ENCODE measurements at regions not wholly inside any gene's neighbourhood (a gene's known extent, or its start where the extent isn't known, plus 50 kb on each side); places are given as distances from the start of the nearest gene placed in this dataset.

- TF ChIP-seq, protein P1, sequence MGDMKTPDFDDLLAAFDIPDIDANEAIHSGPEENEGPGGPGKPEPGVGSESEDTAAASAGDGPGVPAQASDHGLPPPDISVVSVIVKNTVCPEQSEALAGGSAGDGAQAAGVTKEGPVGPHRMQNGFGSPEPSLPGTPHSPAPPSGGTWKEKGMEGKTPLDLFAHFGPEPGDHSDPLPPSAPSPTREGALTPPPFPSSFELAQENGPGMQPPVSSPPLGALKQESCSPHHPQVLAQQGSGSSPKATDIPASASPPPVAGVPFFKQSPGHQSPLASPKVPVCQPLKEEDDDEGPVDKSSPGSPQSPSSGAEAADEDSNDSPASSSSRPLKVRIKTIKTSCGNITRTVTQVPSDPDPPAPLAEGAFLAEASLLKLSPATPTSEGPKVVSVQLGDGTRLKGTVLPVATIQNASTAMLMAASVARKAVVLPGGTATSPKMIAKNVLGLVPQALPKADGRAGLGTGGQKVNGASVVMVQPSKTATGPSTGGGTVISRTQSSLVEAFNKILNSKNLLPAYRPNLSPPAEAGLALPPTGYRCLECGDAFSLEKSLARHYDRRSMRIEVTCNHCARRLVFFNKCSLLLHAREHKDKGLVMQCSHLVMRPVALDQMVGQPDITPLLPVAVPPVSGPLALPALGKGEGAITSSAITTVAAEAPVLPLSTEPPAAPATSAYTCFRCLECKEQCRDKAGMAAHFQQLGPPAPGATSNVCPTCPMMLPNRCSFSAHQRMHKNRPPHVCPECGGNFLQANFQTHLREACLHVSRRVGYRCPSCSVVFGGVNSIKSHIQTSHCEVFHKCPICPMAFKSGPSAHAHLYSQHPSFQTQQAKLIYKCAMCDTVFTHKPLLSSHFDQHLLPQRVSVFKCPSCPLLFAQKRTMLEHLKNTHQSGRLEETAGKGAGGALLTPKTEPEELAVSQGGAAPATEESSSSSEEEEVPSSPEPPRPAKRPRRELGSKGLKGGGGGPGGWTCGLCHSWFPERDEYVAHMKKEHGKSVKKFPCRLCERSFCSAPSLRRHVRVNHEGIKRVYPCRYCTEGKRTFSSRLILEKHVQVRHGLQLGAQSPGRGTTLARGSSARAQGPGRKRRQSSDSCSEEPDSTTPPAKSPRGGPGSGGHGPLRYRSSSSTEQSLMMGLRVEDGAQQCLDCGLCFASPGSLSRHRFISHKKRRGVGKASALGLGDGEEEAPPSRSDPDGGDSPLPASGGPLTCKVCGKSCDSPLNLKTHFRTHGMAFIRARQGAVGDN (IDR thresholded peaks at IDR 0.05): no peak
- TF ChIP-seq PBX3 (IDR thresholded peaks at IDR 0.05; ENCODE audit: insufficient replicate concordance, low read depth, low read length) (no peak), GATAD2B (conservative IDR thresholded peaks at IDR 0.05; ENCODE audit: low read depth) (no peak), RBBP5 (conservative IDR thresholded peaks at IDR 0.05) (no peak)
- TF ChIP-seq, protein P2, sequence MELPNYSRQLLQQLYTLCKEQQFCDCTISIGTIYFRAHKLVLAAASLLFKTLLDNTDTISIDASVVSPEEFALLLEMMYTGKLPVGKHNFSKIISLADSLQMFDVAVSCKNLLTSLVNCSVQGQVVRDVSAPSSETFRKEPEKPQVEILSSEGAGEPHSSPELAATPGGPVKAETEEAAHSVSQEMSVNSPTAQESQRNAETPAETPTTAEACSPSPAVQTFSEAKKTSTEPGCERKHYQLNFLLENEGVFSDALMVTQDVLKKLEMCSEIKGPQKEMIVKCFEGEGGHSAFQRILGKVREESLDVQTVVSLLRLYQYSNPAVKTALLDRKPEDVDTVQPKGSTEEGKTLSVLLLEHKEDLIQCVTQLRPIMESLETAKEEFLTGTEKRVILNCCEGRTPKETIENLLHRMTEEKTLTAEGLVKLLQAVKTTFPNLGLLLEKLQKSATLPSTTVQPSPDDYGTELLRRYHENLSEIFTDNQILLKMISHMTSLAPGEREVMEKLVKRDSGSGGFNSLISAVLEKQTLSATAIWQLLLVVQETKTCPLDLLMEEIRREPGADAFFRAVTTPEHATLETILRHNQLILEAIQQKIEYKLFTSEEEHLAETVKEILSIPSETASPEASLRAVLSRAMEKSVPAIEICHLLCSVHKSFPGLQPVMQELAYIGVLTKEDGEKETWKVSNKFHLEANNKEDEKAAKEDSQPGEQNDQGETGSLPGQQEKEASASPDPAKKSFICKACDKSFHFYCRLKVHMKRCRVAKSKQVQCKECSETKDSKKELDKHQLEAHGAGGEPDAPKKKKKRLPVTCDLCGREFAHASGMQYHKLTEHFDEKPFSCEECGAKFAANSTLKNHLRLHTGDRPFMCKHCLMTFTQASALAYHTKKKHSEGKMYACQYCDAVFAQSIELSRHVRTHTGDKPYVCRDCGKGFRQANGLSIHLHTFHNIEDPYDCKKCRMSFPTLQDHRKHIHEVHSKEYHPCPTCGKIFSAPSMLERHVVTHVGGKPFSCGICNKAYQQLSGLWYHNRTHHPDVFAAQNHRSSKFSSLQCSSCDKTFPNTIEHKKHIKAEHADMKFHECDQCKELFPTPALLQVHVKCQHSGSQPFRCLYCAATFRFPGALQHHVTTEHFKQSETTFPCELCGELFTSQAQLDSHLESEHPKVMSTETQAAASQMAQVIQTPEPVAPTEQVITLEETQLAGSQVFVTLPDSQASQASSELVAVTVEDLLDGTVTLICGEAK (IDR thresholded peaks at IDR 0.05; ENCODE audit: borderline replicate concordance): no peak
Measured at GRCh38 chr1:192920412-192920811, 111.6 kb downstream of the RGS2 start (continued).

Measured in GM12878 (cell line).